ENCODE measurements at regions not wholly inside any gene's neighbourhood (a gene's known extent, or its start where the extent isn't known, plus 50 kb on each side); places are given as distances from the start of the nearest gene placed in this dataset.

DNA sequence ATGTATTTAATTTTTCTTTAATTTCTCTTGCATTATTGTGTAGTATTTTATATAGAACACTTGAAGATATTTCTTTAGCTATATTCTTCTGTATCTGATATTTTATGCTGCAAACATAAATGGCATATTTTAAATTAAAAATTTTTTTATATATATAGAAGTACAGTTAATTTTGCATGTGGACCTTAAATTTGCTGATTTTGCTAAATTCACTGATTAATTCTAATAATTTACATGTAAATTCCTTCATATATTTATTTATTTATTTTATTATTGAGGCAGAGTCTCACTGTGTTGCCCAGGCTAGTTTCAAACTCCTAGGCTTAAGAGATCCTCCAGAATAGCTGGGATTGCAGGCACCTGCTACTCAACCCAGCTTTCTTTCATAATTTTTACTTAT, 276.9 kb downstream of the PRR16 start:
- ChIA-PET CTCF (ENCODE audit: low intra/inter-chr PET ratio) (no interaction called here), POLR2A (no interaction called here)
- no peak overlapping the region for H3K4me2 ChIP-seq (ENCODE audit: insufficient read depth, low read length)
- intact Hi-C loops (cut with micrococcal nuclease): no loop called here
- in situ Hi-C loops (cut with MboI): no loop called here
- no peaks in the 10 kb centered on the region for H3K9me1 ChIP-seq (ENCODE audit: control insufficient read depth, insufficient read depth, low read length)
- no peaks in the 10 kb centered on the region for H4K20me1 ChIP-seq (replicated peaks; ENCODE audit: control insufficient read depth, insufficient read depth, low read length)
- no peak overlapping the region for H3K4me3 ChIP-seq
- no peaks in the 10 kb centered on the region for H3K9me3 ChIP-seq (replicated peaks; ENCODE audit: control insufficient read depth, insufficient read depth, low read depth, low read length)
- H3K79me2 ChIP-seq (ENCODE audit: control insufficient read depth, insufficient read depth, low read length): no peaks in the 10 kb centered on the region
- H3K4me1 ChIP-seq (replicated peaks in 1 of 2; ENCODE audit: control insufficient read depth in 2 of 2, insufficient read depth in 2 of 2, low read length in 2 of 2): no peaks in the 10 kb centered on the region
- no peak overlapping the region for H2AFZ ChIP-seq (ENCODE audit: low read depth, low read length)
- no peak overlapping the region for H3K27ac ChIP-seq (ENCODE audit: extremely low read depth, low read depth, low read length)
- no peaks in the 10 kb centered on the region for H3K27me3 ChIP-seq (ENCODE audit: control insufficient read depth in 2 of 2, insufficient read depth in 2 of 2, low read length in 2 of 2)
- TF ChIP-seq MAFF (IDR thresholded peaks at IDR 0.05; ENCODE audit: low read length) (peak; percentile 43; the same call in 1 of the 2 replicates), MAFK (IDR thresholded peaks at IDR 0.05; ENCODE audit: low read length) (peak; percentile 47; the same call in 1 of the 2 replicates), RBFOX2 (IDR thresholded peaks at IDR 0.05; ENCODE audit: low read depth, low read length) (no peak), CXXC5 (CRISPR knock-in tag; IDR thresholded peaks at IDR 0.05) (no peak), C11orf30 (IDR thresholded peaks at IDR 0.05; ENCODE audit: low read depth) (peak; percentile 52; the same call in 1 of the 2 replicates), ZNF316 (IDR thresholded peaks at IDR 0.05) (peak; percentile 62)
- no TSS peak for BruUV-seq (replicated peaks)
- H3K36me3 ChIP-seq (ENCODE audit: control insufficient read depth, insufficient read depth, low read length): no peaks in the 10 kb centered on the region
- no peak overlapping the region for H3K9ac ChIP-seq (ENCODE audit: insufficient read depth in 1 of 2, low read depth in 2 of 2, low read length in 2 of 2)
- FAIRE-seq (no peak), ATAC-seq (no peak), DNase-seq (ENCODE audit: extremely low read depth in 1 of 4, low spot score in 3 of 4) (no peak)

DNA sequence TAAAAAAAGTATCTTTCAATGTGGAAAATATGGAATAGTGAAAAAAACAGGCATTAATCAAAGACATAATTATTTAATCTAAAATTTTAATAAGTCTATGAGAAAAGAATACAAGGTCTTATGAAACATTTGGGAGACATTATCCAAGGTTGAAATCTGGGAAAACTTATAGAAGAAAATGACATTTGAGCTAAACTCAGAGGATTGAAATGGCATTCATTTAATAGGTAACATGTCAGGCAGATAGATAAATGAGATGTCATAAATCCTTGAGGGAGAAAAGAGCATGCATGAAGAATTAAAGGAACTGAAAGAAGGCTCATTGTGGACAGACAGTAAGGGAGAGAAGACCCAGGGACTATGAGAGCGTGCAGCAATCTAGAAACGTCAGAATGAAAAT, 284.4 kb downstream of the PRR16 start:
- ATAC-seq: no peak
- no peaks in the 10 kb centered on the region for H3K4me1 ChIP-seq (replicated peaks in 1 of 2; ENCODE audit: control insufficient read depth in 2 of 2, insufficient read depth in 2 of 2, low read length in 2 of 2)
- no peaks in the 10 kb centered on the region for H3K27me3 ChIP-seq (ENCODE audit: control insufficient read depth in 2 of 2, insufficient read depth in 2 of 2, low read length in 2 of 2)
- H3K27ac ChIP-seq (ENCODE audit: extremely low read depth, low read depth, low read length): no peak overlapping the region
- no TSS peak for BruUV-seq (replicated peaks)
- no peaks in the 10 kb centered on the region for H4K20me1 ChIP-seq (replicated peaks; ENCODE audit: control insufficient read depth, insufficient read depth, low read length)
- CTCF ChIA-PET (ENCODE audit: low intra/inter-chr PET ratio): no interaction called here
- WGBS (ENCODE audit: insufficient coverage, low coverage, missing lambda C conversion rate): 6% methylated on average over 2 of the region's 2 CpGs
- no peak for DNase-seq (ENCODE audit: extremely low read depth in 1 of 4, low spot score in 3 of 4)
- H3K4me3 ChIP-seq: no peak overlapping the region
- no peak for FAIRE-seq
- H3K36me3 ChIP-seq (ENCODE audit: control insufficient read depth, insufficient read depth, low read length): no peaks in the 10 kb centered on the region
- intact Hi-C loops (cut with micrococcal nuclease) (no loop called here), in situ Hi-C loops (cut with MboI) (no loop called here)
- no peak overlapping the region for H2AFZ ChIP-seq (ENCODE audit: low read depth, low read length)
- H3K9me3 ChIP-seq (replicated peaks; ENCODE audit: control insufficient read depth, insufficient read depth, low read depth, low read length): no peaks in the 10 kb centered on the region; the same call in 1 of the 2 replicates
- no peaks in the 10 kb centered on the region for H3K79me2 ChIP-seq (ENCODE audit: control insufficient read depth, insufficient read depth, low read length)
- POLR2A ChIA-PET: no interaction called here
- no peak overlapping the region for H3K4me2 ChIP-seq (ENCODE audit: insufficient read depth, low read length)
- TF ChIP-seq KLF10 (CRISPR knock-in tag; IDR thresholded peaks at IDR 0.05) (no peak), PHF8 (IDR thresholded peaks at IDR 0.05; ENCODE audit: borderline replicate concordance, low read length) (no peak)
- no peaks in the 10 kb centered on the region for H3K9me1 ChIP-seq (ENCODE audit: control insufficient read depth, insufficient read depth, low read length)
- no peak overlapping the region for H3K9ac ChIP-seq (ENCODE audit: insufficient read depth in 1 of 2, low read depth in 2 of 2, low read length in 2 of 2)

Data from K562 (cell line).